ENCODE measurements at regions not wholly inside any gene's neighbourhood (a gene's known extent, or its start where the extent isn't known, plus 50 kb on each side); places are given as distances from the start of the nearest gene placed in this dataset.
"Not testable (repeated sequence)": the region's sequence is repeated elsewhere in the genome, so short reads cannot be mapped to it uniquely, and the experiment has no call there.

DNA sequence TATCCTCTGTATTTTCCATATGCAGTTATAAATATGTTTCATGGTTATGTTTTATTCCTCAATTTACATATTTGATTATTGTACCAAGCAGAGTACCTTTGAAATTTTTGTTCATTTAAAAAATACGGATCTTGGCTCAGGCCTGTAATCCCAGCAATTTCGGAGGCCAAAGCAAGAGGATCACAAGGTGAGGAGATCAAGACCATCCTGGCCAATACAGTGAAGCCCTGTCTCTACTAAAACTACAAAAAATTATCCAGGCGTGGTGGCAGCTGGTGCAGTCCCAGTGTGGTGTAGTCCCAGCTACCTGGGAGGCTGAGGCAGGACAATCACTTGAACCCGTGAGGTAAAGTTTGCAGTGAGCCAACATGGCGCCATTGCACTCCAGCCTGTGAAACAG is 251.2 kb upstream of the TPTE start:
- peak; percentile 49 for DNase-seq

DNA sequence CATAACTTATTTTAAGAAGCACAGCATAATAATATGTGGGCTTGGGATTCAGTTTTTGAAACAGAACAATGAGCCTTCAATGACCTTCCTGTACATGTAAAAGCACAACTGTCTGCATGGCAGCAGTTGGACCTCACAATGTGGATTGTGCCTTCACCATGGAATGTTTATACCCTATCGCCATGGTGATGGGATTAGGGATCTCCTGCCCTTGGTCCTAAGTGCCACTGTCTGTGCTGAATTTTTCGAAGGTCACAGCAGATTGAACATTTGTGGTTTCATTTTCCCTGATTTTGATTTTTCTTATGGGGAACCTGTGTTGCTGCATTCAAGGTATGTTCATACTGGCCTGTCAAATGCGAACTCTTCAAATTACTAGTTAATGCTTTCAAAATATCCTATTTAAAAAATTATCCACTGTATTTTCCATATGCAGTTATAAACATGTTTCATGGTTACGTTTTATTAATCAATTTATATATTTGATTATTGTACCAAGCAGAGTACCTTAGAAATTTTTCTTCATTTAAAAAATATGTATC is 249.6 kb upstream of the TPTE start:
- not testable (repeated sequence) for DNase-seq

DNA sequence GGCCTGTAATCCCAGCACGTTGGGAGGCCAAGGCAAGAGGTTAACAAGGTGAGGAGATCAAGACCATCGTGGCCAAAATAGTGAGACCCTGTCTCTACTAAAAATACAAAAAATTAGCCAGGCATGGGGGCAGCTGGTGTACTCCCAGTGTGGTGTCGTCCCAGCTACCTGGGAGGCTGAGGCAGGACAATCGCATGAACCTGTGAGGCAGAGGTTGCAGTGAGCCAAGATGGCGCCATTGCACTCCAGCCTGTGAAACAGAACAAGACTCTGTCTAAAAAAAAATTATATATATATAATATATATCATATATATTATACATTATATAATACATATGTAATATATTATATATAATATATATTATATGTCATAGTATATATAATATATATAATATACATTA is 249.2 kb upstream of the TPTE start:
- DNase-seq = no peak

DNA sequence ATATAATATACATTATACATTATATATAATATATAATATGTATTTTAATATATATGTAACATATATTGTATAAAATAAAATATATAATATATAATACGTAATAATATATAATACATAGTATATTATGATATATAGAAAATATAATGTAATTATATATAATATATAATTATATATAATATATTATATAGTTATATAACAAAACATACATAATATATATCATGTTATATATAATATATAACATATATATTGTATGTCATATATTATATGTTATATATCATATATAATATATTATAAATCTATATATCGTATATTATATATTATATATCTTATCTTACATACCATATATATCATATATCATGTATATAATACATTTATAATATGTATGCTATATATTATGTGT is 248.2 kb upstream of the TPTE start:
- no peak for DNase-seq

DNA sequence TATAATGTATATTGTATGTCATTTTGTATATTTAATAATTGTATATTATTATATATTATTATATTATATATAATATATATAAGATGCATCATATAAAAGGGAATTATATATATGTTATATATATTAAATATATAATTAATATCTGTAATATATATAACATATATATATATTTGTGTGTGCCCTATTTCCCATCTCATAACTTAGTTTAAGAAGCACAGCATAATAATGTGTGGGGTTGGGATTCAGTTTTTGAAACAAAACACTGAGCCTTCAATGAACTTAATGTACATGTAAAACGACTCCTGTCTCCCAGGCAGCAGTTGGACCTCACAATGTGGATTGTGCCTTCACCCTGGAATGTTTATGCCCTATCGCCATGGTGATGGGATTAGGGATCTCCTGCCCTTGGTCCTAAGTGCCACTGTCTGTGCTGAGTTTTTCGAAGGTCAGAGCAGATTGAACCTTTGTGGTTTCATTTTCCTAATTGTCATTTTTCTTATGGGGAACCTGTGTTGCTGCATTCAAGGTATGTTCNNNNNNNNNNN is 247.5 kb upstream of the TPTE start:
- not testable (repeated sequence) for DNase-seq
